Bronchial epithelial cell (primary cell): ENCODE measurements at regions not wholly inside any gene's neighbourhood (a gene's known extent, or its start where the extent isn't known, plus 50 kb on each side); places are given as distances from the start of the nearest gene placed in this dataset.

ENCODE experiments used
- DNase-seq: peaks from one replicate; pipeline ENCODE4 v3.0.0-alpha.2; 2010; ENCODE audit warnings: low read depth
- FAIRE-seq: peaks from 2 replicates; lab custom pipeline; 2011; peaks lifted over from hg19 to GRCh38; lab: Jason Lieb, UNC
- H3K27me3 ChIP-seq: 2 replicates; pipeline ENCODE4 v1.5.1; 2011; ENCODE audit warnings: low read length; ENCODE audit not compliant: control insufficient read depth, insufficient read depth
- H3K36me3 ChIP-seq: 2 replicates; pipeline ENCODE4 v1.5.1; 2011; ENCODE audit warnings: low read length; ENCODE audit not compliant: control insufficient read depth, insufficient read depth
- H3K4me3 ChIP-seq: 2 replicates; pipeline ENCODE4 v1.5.1; 2011; ENCODE audit warnings: mild to moderate bottlenecking, low read depth, low read length, control low read depth
- TF ChIP-seq, protein P1 (sequence below): IDR thresholded peaks from 2 replicates; pipeline ENCODE4 v1.5.1; 2011; ENCODE audit warnings: mild to moderate bottlenecking, moderate library complexity, low read length, control low read depth, inconsistent platforms; ENCODE audit not compliant: insufficient read depth, severe bottlenecking

DNA sequence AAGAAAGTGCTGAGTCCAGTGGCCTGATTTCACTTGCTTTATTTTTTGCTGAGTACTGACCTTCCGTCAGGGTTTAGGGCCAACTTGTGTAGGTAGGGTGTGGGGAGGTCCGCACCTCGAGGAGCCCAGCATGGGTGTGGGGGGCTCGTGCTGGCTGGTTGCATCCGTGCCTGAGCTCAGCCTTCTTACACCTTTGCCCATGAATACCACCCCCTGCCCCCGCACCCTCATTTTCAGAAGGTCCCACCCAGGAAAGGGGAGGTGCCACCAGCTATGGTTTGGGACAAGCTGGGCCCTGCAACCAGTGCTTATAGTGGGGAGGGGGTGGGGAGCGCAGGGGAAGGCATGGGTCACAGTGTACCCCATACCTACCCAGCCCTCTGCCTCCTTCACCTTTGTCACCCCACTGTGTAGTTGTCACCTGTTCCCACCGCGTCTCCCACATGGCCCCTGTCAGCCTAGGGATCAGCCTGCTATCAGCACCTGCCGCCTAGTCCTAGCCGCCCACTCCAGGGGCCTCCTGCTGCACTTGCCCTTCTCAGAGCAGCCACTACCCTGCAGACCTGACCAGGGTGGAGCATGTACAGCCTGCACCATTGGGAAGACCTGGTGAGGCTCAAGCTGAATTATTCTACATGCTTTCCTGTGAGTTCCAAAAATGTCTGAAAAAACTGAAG is 146.2 kb upstream of the RET start:
- FAIRE-seq (no peak), DNase-seq (no peak)
- Histone ChIP-seq H3K27me3 (peaks cover 4% of the 10 kb centered on the region), H3K36me3 (no peaks in the 10 kb centered on the region), H3K4me3 (no peak overlapping the region)
- TF ChIP-seq, protein P1, sequence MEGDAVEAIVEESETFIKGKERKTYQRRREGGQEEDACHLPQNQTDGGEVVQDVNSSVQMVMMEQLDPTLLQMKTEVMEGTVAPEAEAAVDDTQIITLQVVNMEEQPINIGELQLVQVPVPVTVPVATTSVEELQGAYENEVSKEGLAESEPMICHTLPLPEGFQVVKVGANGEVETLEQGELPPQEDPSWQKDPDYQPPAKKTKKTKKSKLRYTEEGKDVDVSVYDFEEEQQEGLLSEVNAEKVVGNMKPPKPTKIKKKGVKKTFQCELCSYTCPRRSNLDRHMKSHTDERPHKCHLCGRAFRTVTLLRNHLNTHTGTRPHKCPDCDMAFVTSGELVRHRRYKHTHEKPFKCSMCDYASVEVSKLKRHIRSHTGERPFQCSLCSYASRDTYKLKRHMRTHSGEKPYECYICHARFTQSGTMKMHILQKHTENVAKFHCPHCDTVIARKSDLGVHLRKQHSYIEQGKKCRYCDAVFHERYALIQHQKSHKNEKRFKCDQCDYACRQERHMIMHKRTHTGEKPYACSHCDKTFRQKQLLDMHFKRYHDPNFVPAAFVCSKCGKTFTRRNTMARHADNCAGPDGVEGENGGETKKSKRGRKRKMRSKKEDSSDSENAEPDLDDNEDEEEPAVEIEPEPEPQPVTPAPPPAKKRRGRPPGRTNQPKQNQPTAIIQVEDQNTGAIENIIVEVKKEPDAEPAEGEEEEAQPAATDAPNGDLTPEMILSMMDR, result no peak

DNA sequence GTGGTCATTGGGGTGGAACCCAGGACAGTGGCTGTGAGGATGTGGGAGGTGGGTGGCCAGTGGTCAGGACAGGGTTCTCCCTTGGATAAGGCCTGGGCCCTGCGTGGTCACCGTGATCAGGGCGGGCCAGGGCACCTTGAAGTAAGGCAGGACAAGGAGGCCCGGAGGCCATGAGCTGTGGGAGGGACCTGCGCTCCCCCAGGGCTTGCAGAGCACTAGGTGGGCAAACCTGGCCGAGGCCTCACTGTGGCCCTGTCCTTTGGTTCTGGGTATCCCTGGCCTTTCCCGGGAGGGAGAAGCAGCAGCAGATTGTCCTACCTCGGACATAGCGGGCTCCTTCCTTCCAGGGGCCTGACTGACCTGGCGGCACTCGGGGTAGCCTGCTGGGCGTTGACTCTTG is 144.8 kb upstream of the RET start:
- FAIRE-seq (no peak), DNase-seq (no peak)
- H3K27me3 ChIP-seq, result peaks cover 4% of the 10 kb centered on the region
- H3K36me3 ChIP-seq, result no peaks in the 10 kb centered on the region
- H3K4me3 ChIP-seq, result no peak overlapping the region
- TF ChIP-seq, protein P1, result no peak

DNA sequence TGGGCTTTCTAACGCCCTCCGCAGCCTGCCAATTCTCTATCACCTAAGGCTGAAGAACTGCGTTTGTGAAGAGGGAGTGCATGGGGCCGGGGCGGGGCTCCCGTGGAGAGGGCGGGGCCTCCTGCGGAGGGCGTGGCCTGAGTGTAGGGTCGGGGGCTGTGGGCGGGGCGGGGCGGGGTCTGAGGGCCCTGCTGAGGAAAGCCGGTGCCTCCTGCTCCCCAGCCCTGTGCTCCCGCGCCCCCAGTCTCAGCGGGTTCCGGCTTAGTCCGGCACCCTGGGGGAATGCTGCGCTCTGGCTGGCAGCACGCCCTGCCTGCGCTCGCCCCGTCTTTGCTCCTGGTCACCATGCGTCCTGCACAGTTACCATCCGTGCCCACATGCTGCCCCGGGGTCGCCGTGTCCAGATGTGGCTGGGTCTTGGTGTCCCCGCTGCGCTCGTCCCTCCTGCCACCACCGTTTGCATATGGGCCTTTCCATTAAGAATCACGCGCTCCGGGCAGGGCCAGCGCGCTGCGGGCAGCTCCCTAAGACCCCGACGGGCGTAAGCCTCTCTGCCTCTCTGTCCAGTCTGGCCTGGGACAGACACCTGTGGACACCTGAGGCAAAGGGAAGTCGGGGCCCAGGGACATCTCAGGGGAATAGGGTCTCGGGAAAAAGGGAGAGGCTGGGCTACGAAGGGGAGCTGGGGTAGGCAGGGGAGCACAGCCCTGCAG is 144.0 kb upstream of the RET start:
- Histone ChIP-seq H3K36me3 (no peaks in the 10 kb centered on the region), H3K4me3 (no peak overlapping the region), H3K27me3 (peaks cover 4% of the 10 kb centered on the region)
- TF ChIP-seq, protein P1, result no peak
- FAIRE-seq (no peak), DNase-seq (no peak)

DNA sequence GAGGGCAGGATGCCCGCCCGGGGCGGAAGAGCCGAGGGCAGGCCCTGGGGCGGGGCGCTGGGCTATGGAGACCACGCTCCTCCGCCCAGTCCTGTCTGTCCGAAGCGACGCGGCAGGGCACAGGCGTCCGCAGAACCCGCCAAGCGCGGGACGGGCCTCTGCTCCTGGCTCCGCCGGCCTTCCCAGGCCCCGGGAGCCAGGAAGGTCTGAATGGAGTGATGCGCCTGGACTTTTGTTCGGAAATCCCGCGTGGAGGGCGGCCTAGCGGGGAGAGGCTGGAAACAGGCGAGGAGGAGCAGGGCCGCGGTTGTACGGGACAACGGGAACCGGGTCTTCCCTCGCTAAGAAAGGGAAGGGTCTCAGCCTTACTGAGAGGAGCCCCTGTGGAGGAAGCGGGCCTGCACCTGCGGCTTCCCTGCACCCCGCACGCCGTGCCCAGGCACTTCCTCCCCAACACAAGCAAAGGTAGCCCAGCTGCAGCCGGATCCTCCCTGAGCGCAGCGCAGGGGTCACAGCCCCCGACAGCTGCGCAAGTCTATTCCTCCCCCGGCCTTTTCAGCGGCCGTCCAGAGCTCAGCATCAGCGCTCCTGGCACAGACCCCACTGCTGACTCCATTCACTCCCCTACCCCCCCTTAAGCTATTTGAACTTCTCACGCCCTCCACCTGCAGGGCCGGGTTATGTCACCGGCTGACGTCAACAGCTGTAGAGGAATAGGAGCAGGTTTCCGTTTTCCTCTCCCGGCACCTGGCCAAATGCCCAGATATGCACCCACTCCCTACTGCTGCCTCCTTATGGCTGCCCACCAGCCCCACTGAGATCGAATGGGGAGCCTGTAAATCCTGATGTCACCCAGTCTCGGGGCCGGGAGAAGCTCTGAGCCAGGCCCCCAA is 143.2 kb upstream of the RET start:
- Histone ChIP-seq H3K36me3 (no peaks in the 10 kb centered on the region), H3K27me3 (peaks cover 4% of the 10 kb centered on the region), H3K4me3 (no peak overlapping the region)
- DNase-seq (peak; percentile 37), FAIRE-seq (no peak)
- TF ChIP-seq, protein P1, result no peak

GRCh38 chr10:42934351-42934811 is 142.5 kb upstream of the RET start:
- DNase-seq (no peak), FAIRE-seq (no peak)
- H3K36me3 ChIP-seq, result no peaks in the 10 kb centered on the region
- H3K4me3 ChIP-seq, result no peak overlapping the region
- TF ChIP-seq, protein P1, result no peak
- peaks cover 4% of the 10 kb centered on the region for H3K27me3 ChIP-seq
